GM19463 (cell line): ENCODE measurements at regions not wholly inside any gene's neighbourhood (a gene's known extent, or its start where the extent isn't known, plus 50 kb on each side); places are given as distances from the start of the nearest gene placed in this dataset.

Source experiments
- ATAC-seq: cut with Tn5 transposase; IDR thresholded peaks from one replicate; pipeline ENCODE4 v1.9.1; 2021; ENCODE audit warnings: mild to moderate bottlenecking, moderate library complexity; ENCODE audit not compliant: unreplicated experiment

- no peak for ATAC-seq
Observed at GRCh38 chr5:158142156-158142555, 283.2 kb upstream of the CLINT1 start.

GRCh38 chr5:158140120-158140731 lies 281.3 kb upstream of the CLINT1 start:
- no peak for ATAC-seq

GRCh38 chr5:158139161-158139560 lies 280.2 kb upstream of the CLINT1 start:
- no peak for ATAC-seq

- ATAC-seq = no peak
Observed at GRCh38 chr5:158135682-158136179, 276.8 kb upstream of the CLINT1 start.

GRCh38 chr5:158133369-158133768 lies 274.4 kb upstream of the CLINT1 start:
- no peak for ATAC-seq

GRCh38 chr5:158127536-158127935 lies 268.6 kb upstream of the CLINT1 start:
- ATAC-seq = no peak

- no peak for ATAC-seq
Observed at GRCh38 chr5:158126442-158127405, 267.8 kb upstream of the CLINT1 start.

- ATAC-seq = no peak
Observed at GRCh38 chr5:158124606-158125316, 265.8 kb upstream of the CLINT1 start.

- no peak for ATAC-seq
Observed at GRCh38 chr5:158123595-158123994, 264.6 kb upstream of the CLINT1 start.

GRCh38 chr5:158121678-158122077 lies 262.7 kb upstream of the CLINT1 start:
- ATAC-seq = no peak

- no peak for ATAC-seq
Observed at GRCh38 chr5:158120760-158121159, 261.8 kb upstream of the CLINT1 start.

- no peak for ATAC-seq
Observed at GRCh38 chr5:158119961-158120723, 261.2 kb upstream of the CLINT1 start.

GRCh38 chr5:158117467-158118160 lies 258.7 kb upstream of the CLINT1 start:
- no peak for ATAC-seq

GRCh38 chr5:158116965-158117364 lies 258.0 kb upstream of the CLINT1 start:
- no peak for ATAC-seq

- ATAC-seq = no peak
Observed at GRCh38 chr5:158115468-158115867, 256.5 kb upstream of the CLINT1 start.

GRCh38 chr5:158108177-158108576 lies 249.2 kb upstream of the CLINT1 start:
- ATAC-seq = no peak

- ATAC-seq = no peak
Observed at GRCh38 chr5:158100373-158100888, 241.5 kb upstream of the CLINT1 start.

- ATAC-seq = no peak
Observed at GRCh38 chr5:158099571-158100105, 240.7 kb upstream of the CLINT1 start.

GRCh38 chr5:158096835-158097234 lies 237.9 kb upstream of the CLINT1 start:
- no peak for ATAC-seq

- ATAC-seq = no peak
Observed at GRCh38 chr5:158086856-158087255, 227.9 kb upstream of the CLINT1 start.
